Neural cell (in vitro differentiated cells): ENCODE measurements at regions not wholly inside any gene's neighbourhood (a gene's known extent, or its start where the extent isn't known, plus 50 kb on each side); places are given as distances from the start of the nearest gene placed in this dataset.

Experiments used
- H2AFZ ChIP-seq: fragments of 200-600, 300-800 bp; sonication (generic), shearing (Covaris generic); 2 replicates; pipeline ENCODE4 v1.6.0; 2014; ENCODE audit warnings: low read depth, mild to moderate bottlenecking, antibody characterized with exemption, low read length, moderate library complexity
- H3F3A ChIP-seq: fragments of 200-600 bp; shearing (Covaris generic); 2 replicates; pipeline ENCODE4 v1.6.1; 2016; ENCODE audit warnings: mild to moderate bottlenecking, moderate library complexity, mixed read lengths, antibody characterized with exemption, low read length; ENCODE audit not compliant: insufficient read depth, poor library complexity, severe bottlenecking
- H3K27ac ChIP-seq: fragments of 200-600, 300-800 bp; sonication (generic), shearing (Covaris generic); 2 replicates; pipeline ENCODE4 v1.5.1; 2014; ENCODE audit warnings: mild to moderate bottlenecking, low read length, moderate library complexity
- H3K27me3 ChIP-seq: fragments of 300-800, 200-600 bp; sonication (generic), shearing (Covaris generic); 2 replicates; pipeline ENCODE4 v1.6.0; 2014; ENCODE audit warnings: mild to moderate bottlenecking, low read depth, low read length, moderate library complexity; ENCODE audit not compliant: insufficient read depth
- H3K36me3 ChIP-seq: fragments of 300-800, 200-600 bp; sonication (generic), shearing (Covaris generic); 2 replicates; pipeline ENCODE4 v1.5.1; 2014; ENCODE audit warnings: mild to moderate bottlenecking, antibody characterized with exemption, low read length, moderate library complexity; ENCODE audit not compliant: insufficient read depth
- H3K4me2 ChIP-seq: fragments of 300-800, 200-600 bp; sonication (generic), shearing (Covaris generic); 2 replicates; pipeline ENCODE4 v1.6.0; 2014; ENCODE audit warnings: mild to moderate bottlenecking, low read length
- H3K4me3 ChIP-seq: fragments of 300-800, 200-600 bp; sonication (generic), shearing (Covaris generic); 2 replicates; pipeline ENCODE4 v1.5.1; 2014; ENCODE audit warnings: mild to moderate bottlenecking, low read length, moderate library complexity
- H3K79me2 ChIP-seq: fragments of 200-600 bp; shearing (Covaris generic); replicated peaks from 2 replicates; pipeline ENCODE4 v1.6.0; 2014; ENCODE audit warnings: mild to moderate bottlenecking, low read length, moderate library complexity; ENCODE audit not compliant: insufficient read depth
- H3K9ac ChIP-seq: fragments of 300-800, 200-600 bp; sonication (generic), shearing (Covaris generic); 2 replicates; pipeline ENCODE4 v1.6.1; 2016; ENCODE audit warnings: mild to moderate bottlenecking, low read length, mixed read lengths
- H3K9me2 ChIP-seq: fragments of 200-600 bp; shearing (Covaris generic); 2 replicates; pipeline ENCODE4 v1.6.1; 2016; ENCODE audit warnings: mild to moderate bottlenecking, low read length, mixed read lengths; ENCODE audit not compliant: insufficient read depth
- H3K9me3 ChIP-seq: fragments of 200-600, 300-800 bp; sonication (generic), shearing (Covaris generic); 2 replicates; pipeline ENCODE4 v1.6.1; 2016; ENCODE audit warnings: mild to moderate bottlenecking, mixed run types, low read length, moderate library complexity, mixed read lengths
- H4K20me1 ChIP-seq: fragments of 200-600 bp; shearing (Covaris generic); 2 replicates; pipeline ENCODE4 v1.6.1; 2016; ENCODE audit warnings: mild to moderate bottlenecking, mixed run types; ENCODE audit not compliant: insufficient read depth
- CTCF ChIP-seq: fragments of 450-650 bp; IDR thresholded peaks from 2 replicates; pipeline ENCODE4 v1.5.1; 2014; ENCODE audit warnings: antibody characterized with exemption, mild to moderate bottlenecking, moderate library complexity; ENCODE audit not compliant: poor library complexity, severe bottlenecking
- EP300 ChIP-seq: fragments of 450-650 bp; conservative IDR thresholded peaks from 2 replicates; pipeline ENCODE4 v1.6.1; 2014; ENCODE audit warnings: antibody characterized with exemption, mild to moderate bottlenecking, moderate library complexity; ENCODE audit not compliant: poor library complexity, severe bottlenecking
- EZH2 ChIP-seq: fragments of 200-600, 300-800 bp; shearing (Covaris generic), sonication (generic); IDR thresholded peaks from 2 replicates; pipeline ENCODE4 v1.6.1; 2014; ENCODE audit warnings: antibody characterized with exemption, low read length, borderline replicate concordance, mild to moderate bottlenecking; ENCODE audit not compliant: insufficient read depth, poor library complexity, severe bottlenecking
- MXI1 ChIP-seq: fragments of 450-650 bp; conservative IDR thresholded peaks from 2 replicates; pipeline ENCODE4 v1.6.1; 2014; ENCODE audit warnings: antibody characterized with exemption, mild to moderate bottlenecking; ENCODE audit not compliant: poor library complexity, severe bottlenecking
- POLR2AphosphoS5 ChIP-seq: IDR thresholded peaks from 2 replicates; pipeline ENCODE4 v1.6.1; 2012
- RAD21 ChIP-seq: fragments of 450-650 bp; conservative IDR thresholded peaks from 2 replicates; pipeline ENCODE4 v1.6.1; 2014; ENCODE audit warnings: antibody characterized with exemption, mild to moderate bottlenecking, moderate library complexity
- REST ChIP-seq: IDR thresholded peaks from 2 replicates; pipeline ENCODE4 v1.6.1; 2012; ENCODE audit warnings: borderline replicate concordance
- SMC3 ChIP-seq: fragments of 450-650 bp; conservative IDR thresholded peaks from 2 replicates; pipeline ENCODE4 v1.6.1; 2014; ENCODE audit warnings: antibody characterized with exemption, mild to moderate bottlenecking, moderate library complexity; ENCODE audit not compliant: poor library complexity
- TAF1 ChIP-seq: IDR thresholded peaks from 2 replicates; pipeline ENCODE4 v1.6.1; 2012; ENCODE audit warnings: low read depth

- TF ChIP-seq EZH2 (no peak), EP300 (no peak), RAD21 (no peak)
Measured at GRCh38 chr21:16587141-16587581, 857.4 kb downstream of the USP25 start (continued).

GRCh38 chr21:16587681-16588375, 858.0 kb downstream of the USP25 start:
- Histone ChIP-seq H3K36me3 (no peaks in the 10 kb centered on the region), H3K9ac (peak overlapping the region; percentile 62), H3K4me2 (peak overlapping the region; percentile 43), H3F3A (no peaks in the 10 kb centered on the region), H3K9me2 (no peaks in the 10 kb centered on the region), H3K79me2 (no peaks in the 10 kb centered on the region), H3K4me3 (peak overlapping the region; percentile 63), H2AFZ (peak overlapping the region; percentile 52), H4K20me1 (no peaks in the 10 kb centered on the region), H3K27me3 (no peaks in the 10 kb centered on the region), H3K9me3 (no peaks in the 10 kb centered on the region), H3K27ac (peak overlapping the region; percentile 76)
- TF ChIP-seq REST = peak; percentile 13
- TF ChIP-seq EZH2 = no peak
- TF ChIP-seq MXI1 = peak; percentile 3
- TF ChIP-seq POLR2AphosphoS5 = no peak
- TF ChIP-seq TAF1 = peak; percentile 56

GRCh38 chr21:16588433-16588860, 858.7 kb downstream of the USP25 start:
- Histone ChIP-seq H3K27me3 (no peaks in the 10 kb centered on the region), H2AFZ (peak overlapping the region; percentile 52), H3K27ac (peak overlapping the region; percentile 76), H3K4me3 (peak overlapping the region; percentile 63), H3K9me2 (no peaks in the 10 kb centered on the region), H3K79me2 (no peaks in the 10 kb centered on the region), H3K9ac (peak overlapping the region; percentile 62), H3K36me3 (no peaks in the 10 kb centered on the region), H3K4me2 (peak overlapping the region; percentile 63), H3K9me3 (no peaks in the 10 kb centered on the region), H4K20me1 (no peaks in the 10 kb centered on the region), H3F3A (no peaks in the 10 kb centered on the region)
- TF ChIP-seq CTCF (peak; percentile 28), SMC3 (peak; percentile 34), EZH2 (no peak), TAF1 (peak; percentile 69), EP300 (peak; percentile 68), MXI1 (peak; percentile 23), POLR2AphosphoS5 (peak; percentile 86), RAD21 (peak; percentile 58), REST (no peak)
